ENCODE measurements at regions not wholly inside any gene's neighbourhood (a gene's known extent, or its start where the extent isn't known, plus 50 kb on each side); places are given as distances from the start of the nearest gene placed in this dataset.
"Not testable (repeated sequence)": the region's sequence is repeated elsewhere in the genome, so short reads cannot be mapped to it uniquely, and the experiment has no call there.

DNA sequence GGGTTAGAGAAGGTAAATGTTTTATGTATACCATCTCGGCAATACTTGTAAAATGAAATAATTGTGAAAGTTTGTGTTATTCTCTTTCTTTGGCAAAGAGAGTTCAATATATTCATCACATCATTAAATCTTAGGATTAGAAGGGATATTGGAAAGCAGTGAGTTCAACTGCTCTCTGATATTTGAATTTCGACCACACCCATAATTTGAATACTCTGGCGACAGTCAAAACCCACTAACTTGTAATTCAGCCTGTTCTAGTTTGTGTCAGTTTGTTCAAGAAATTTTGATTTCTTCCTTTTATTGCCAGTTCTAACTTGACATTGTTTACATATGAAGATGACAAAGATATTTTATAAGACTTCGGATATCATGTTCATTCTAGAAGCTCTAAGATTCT, 1380.5 kb upstream of the CDH8 start:
- Histone ChIP-seq H3K4me3 (no peak overlapping the region), H3K27me3 (no peaks in the 10 kb centered on the region), H3K4me1 (no peaks in the 10 kb centered on the region), H3K9me3 (no peaks in the 10 kb centered on the region), H3K36me3 (no peaks in the 10 kb centered on the region), H3K9ac (ENCODE audit: low read depth in 2 of 2, low read length in 2 of 2) (no peak overlapping the region), H3K27ac (no peak overlapping the region)
- no peak for DNase-seq
- intact Hi-C loops (cut with DNase I), result no loop called here
- TF ChIP-seq, protein P1, sequence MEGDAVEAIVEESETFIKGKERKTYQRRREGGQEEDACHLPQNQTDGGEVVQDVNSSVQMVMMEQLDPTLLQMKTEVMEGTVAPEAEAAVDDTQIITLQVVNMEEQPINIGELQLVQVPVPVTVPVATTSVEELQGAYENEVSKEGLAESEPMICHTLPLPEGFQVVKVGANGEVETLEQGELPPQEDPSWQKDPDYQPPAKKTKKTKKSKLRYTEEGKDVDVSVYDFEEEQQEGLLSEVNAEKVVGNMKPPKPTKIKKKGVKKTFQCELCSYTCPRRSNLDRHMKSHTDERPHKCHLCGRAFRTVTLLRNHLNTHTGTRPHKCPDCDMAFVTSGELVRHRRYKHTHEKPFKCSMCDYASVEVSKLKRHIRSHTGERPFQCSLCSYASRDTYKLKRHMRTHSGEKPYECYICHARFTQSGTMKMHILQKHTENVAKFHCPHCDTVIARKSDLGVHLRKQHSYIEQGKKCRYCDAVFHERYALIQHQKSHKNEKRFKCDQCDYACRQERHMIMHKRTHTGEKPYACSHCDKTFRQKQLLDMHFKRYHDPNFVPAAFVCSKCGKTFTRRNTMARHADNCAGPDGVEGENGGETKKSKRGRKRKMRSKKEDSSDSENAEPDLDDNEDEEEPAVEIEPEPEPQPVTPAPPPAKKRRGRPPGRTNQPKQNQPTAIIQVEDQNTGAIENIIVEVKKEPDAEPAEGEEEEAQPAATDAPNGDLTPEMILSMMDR (IDR thresholded peaks at IDR 0.05), result no peak

DNA sequence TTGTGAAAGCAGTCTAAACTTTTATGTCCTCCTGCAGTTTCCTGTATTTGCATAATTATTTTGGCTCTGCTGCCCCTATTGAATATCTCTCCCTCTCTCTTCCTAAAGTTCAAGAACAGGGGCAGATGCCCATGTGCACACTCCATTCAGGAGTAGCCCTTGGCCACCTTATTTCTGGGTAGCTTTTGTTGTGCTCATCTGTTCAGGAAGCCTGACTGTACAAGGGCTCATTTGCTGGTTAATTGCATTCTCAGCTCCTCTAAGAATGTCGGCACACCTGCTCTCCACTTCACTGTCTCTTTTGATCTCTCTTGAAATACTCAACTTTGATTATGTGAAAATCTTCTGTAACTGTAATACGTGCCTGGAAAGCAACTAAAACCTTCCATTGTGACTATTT, 1378.8 kb upstream of the CDH8 start:
- no peak overlapping the region for H3K4me3 ChIP-seq
- no peaks in the 10 kb centered on the region for H3K9me3 ChIP-seq
- H3K9ac ChIP-seq (ENCODE audit: low read depth in 2 of 2, low read length in 2 of 2), result no peak overlapping the region
- no peaks in the 10 kb centered on the region for H3K4me1 ChIP-seq
- no peaks in the 10 kb centered on the region for H3K27me3 ChIP-seq
- intact Hi-C loops (cut with DNase I), result no loop called here
- TF ChIP-seq, protein P1 (IDR thresholded peaks at IDR 0.05), result no peak
- DNase-seq, result no peak
- H3K27ac ChIP-seq, result no peak overlapping the region
- H3K36me3 ChIP-seq, result no peaks in the 10 kb centered on the region

DNA sequence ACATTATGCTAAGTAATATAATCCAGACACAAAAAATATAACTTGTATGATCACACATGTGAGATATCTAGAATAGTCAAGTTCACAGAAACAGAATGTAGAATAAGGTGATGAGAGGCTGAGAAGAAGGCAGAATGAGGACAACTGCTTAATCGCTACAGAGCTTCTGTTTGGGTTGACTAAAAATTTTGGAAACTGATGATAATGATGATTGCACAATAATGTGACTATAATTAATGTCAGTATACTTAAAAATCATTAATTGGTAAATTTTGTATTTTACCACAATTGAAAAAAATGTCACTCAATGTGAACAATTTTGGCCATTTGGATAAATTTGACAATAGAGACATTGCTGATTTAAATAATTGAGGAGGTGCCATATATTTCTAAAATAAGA, 1374.4 kb upstream of the CDH8 start:
- TF ChIP-seq, protein P1 (IDR thresholded peaks at IDR 0.05), result no peak
- Histone ChIP-seq H3K36me3 (no peaks in the 10 kb centered on the region), H3K27me3 (no peaks in the 10 kb centered on the region), H3K4me3 (no peak overlapping the region), H3K9me3 (no peaks in the 10 kb centered on the region), H3K9ac (ENCODE audit: low read depth in 2 of 2, low read length in 2 of 2) (no peak overlapping the region), H3K4me1 (no peaks in the 10 kb centered on the region), H3K27ac (no peak overlapping the region)
- intact Hi-C loops (cut with DNase I), result no loop called here
- no peak for DNase-seq

DNA sequence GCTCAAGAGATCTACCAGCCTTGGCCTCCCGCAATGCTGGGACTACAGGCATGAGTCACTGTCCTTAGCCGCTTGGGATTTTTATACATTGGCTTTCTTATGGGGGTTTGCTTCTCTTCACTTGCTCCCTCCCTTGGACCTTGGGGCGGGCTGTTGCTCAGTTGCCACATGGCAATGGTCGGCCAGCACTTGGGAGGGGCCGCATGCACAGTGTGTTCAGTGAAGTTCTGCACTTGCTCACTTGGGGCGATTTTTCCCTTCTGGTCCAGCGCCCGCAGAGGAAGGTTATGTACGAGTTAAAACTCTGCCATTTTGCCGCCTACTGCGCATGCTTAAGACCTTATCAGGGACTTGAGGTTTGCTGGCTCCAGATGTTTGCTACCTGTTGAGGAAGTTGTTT, 1367.6 kb upstream of the CDH8 start:
- H3K4me1 ChIP-seq, result no peaks in the 10 kb centered on the region
- H3K27ac ChIP-seq, result no peak overlapping the region
- no peak for DNase-seq
- intact Hi-C loops (cut with DNase I), result no loop called here
- no peaks in the 10 kb centered on the region for H3K36me3 ChIP-seq
- H3K9ac ChIP-seq (ENCODE audit: low read depth in 2 of 2, low read length in 2 of 2), result no peak overlapping the region
- no peak overlapping the region for H3K4me3 ChIP-seq
- H3K27me3 ChIP-seq, result no peaks in the 10 kb centered on the region
- TF ChIP-seq, protein P1 (IDR thresholded peaks at IDR 0.05), result no peak
- H3K9me3 ChIP-seq, result no peaks in the 10 kb centered on the region

DNA sequence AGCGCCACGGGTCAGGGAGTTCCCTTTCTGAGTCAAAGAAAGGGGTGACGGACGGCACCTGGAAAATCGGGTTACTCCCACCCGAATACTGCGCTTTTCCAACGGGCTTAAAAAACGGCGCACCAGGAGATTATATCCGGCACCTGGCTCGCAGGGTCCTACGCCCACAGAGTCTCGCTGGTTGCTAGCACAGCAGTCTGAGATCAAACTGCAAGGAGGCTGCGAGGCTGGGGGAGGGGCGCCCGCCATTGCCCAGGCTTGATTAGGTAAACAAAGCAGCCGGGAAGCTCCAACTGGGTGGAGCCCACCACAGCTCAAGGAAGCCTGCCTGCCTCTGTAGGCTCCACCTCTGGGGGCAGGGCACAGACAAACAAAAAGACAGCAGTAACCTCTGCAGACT, 1352.0 kb upstream of the CDH8 start:
- intact Hi-C loops (cut with DNase I); H3K9ac ChIP-seq (ENCODE audit: low read depth in 2 of 2, low read length in 2 of 2); H3K9me3 ChIP-seq; H3K4me3 ChIP-seq; H3K27ac ChIP-seq; H3K4me1 ChIP-seq; H3K36me3 ChIP-seq; H3K27me3 ChIP-seq; DNase-seq: not testable (repeated sequence)

DNA sequence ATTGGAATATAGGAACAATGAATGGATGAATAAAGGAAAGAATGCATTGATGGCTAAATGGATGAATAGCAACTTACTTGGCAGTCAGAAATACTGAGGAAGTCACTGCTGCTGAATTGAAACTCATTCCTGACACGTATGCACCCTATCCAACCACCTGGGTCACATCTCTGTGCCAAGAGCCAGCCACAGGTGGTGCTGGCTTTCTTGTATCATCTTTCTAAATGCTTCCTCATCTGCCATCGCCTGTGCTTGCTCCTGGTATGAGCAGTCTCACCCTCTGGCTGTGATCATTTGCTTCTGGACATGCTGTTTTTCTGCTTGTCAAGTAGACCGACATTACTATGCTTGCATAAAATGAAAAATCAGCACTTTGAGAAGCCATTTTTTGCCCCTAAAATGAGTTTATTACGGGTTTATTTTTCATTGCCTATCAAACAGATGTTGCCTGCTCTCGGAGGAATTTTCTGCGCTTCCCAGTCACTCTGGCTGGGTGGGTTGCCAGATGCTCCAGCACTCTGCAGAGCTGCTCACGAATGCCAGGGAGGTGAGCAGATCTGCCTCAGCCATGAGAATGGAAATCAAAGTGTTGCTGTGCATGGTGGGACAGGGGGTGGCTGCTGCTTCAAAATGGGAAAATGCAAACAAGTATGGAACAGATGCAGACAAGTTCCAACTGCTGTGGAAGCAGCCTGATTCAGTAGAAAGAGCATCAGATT, 1349.6 kb upstream of the CDH8 start:
- H3K27me3 ChIP-seq, result no peaks in the 10 kb centered on the region
- no peak overlapping the region for H3K27ac ChIP-seq
- intact Hi-C loops (cut with DNase I), result no loop called here

More for the DNA sequence above, 1349.6 kb upstream of the CDH8 start:
- DNase-seq, result no peak
- Histone ChIP-seq H3K4me1 (no peaks in the 10 kb centered on the region), H3K36me3 (no peaks in the 10 kb centered on the region), H3K9me3 (no peaks in the 10 kb centered on the region), H3K9ac (ENCODE audit: low read depth in 2 of 2, low read length in 2 of 2) (no peak overlapping the region), H3K4me3 (no peak overlapping the region)
- TF ChIP-seq, protein P1 (IDR thresholded peaks at IDR 0.05), result no peak

Data from colonic mucosa (tissue), 4 donors.